Lower leg skin (tissue), 3 donors: ENCODE measurements at regions not wholly inside any gene's neighbourhood (a gene's known extent, or its start where the extent isn't known, plus 50 kb on each side); places are given as distances from the start of the nearest gene placed in this dataset.

Experiments used
- POLR2A ChIP-seq, 2 donors: fragments of 450-650 bp; IDR thresholded peaks; one replicate each; pipeline ENCODE4 v1.6.1; 2016 to 2017; ENCODE audit warnings: antibody characterized with exemption in 2 of 2, mild to moderate bottlenecking in 1 of 2, moderate library complexity in 1 of 2
- TF ChIP-seq, protein P1 (sequence below), 3 donors: fragments of 450-650 bp; IDR thresholded peaks; one replicate each; pipeline ENCODE4 v1.5.1; 2016; ENCODE audit warnings: antibody characterized with exemption in 3 of 3, mild to moderate bottlenecking in 3 of 3, moderate library complexity in 2 of 3

- no peak for TF ChIP-seq POLR2A (IDR thresholded peaks at IDR 0.05)
- TF ChIP-seq, protein P1, sequence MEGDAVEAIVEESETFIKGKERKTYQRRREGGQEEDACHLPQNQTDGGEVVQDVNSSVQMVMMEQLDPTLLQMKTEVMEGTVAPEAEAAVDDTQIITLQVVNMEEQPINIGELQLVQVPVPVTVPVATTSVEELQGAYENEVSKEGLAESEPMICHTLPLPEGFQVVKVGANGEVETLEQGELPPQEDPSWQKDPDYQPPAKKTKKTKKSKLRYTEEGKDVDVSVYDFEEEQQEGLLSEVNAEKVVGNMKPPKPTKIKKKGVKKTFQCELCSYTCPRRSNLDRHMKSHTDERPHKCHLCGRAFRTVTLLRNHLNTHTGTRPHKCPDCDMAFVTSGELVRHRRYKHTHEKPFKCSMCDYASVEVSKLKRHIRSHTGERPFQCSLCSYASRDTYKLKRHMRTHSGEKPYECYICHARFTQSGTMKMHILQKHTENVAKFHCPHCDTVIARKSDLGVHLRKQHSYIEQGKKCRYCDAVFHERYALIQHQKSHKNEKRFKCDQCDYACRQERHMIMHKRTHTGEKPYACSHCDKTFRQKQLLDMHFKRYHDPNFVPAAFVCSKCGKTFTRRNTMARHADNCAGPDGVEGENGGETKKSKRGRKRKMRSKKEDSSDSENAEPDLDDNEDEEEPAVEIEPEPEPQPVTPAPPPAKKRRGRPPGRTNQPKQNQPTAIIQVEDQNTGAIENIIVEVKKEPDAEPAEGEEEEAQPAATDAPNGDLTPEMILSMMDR (IDR thresholded peaks at IDR 0.05), result no peak
Measured at GRCh38 chr20:40920291-40920690, 108.3 kb upstream of the TOP1 start.
